HEK293 (cell line): ENCODE measurements at regions not wholly inside any gene's neighbourhood (a gene's known extent, or its start where the extent isn't known, plus 50 kb on each side); places are given as distances from the start of the nearest gene placed in this dataset.

Experiments used
- CTCF ChIA-PET: fragments of 350-600 bp; formaldehyde crosslinking; extraction: SDS; loops from one replicate; lab custom pipeline; 2021; ENCODE audit warnings: antibody characterized with exemption; lab: Yijun Ruan, JAX
- POLR2A ChIA-PET: fragments of 300-600 bp; formaldehyde crosslinking; extraction: SDS; loops from one replicate; lab custom pipeline; 2020; ENCODE audit warnings: antibody characterized with exemption, inconsistent platforms; lab: Yijun Ruan, JAX
- H3K27ac ChIP-seq: fragments of 200-500 bp; sonication (Bioruptor generic); 2 replicates; pipeline ENCODE4 v1.5.1; 2014; ENCODE audit warnings: low read depth, low read length, control low read depth, inconsistent platforms; ENCODE audit errors: extremely low read depth
- H3K36me3 ChIP-seq, 2 experiments: fragments of 200-500 bp in 1 of 2; sonication (Bioruptor generic) in 1 of 2; 1 replicate in 1 of 2; 2 replicates in 1 of 2; pipeline ENCODE4 v1.5.1; 2014 to 2017; ENCODE audit warnings: inconsistent platforms in 2 of 2, low read length in 2 of 2; ENCODE audit not compliant: control insufficient read depth in 2 of 2, insufficient read depth in 1 of 2
- H3K4me1 ChIP-seq: fragments of 200-500 bp; sonication (Bioruptor generic); 2 replicates; pipeline ENCODE4 v1.5.1; 2014; ENCODE audit warnings: mild to moderate bottlenecking, low read length, inconsistent platforms; ENCODE audit not compliant: control insufficient read depth, insufficient read depth
- H3K4me3 ChIP-seq: 2 replicates; pipeline ENCODE4 v1.5.1; 2011; ENCODE audit warnings: low read depth, mild to moderate bottlenecking, control low read depth, low read length, moderate library complexity
- H3K9me3 ChIP-seq: fragments of 200-500 bp; sonication (Bioruptor generic); 2 replicates; pipeline ENCODE4 v1.5.1; 2014; ENCODE audit warnings: low read depth, low read length, inconsistent platforms; ENCODE audit not compliant: control insufficient read depth, insufficient read depth
- REPIN1 ChIP-seq: fragments of 450-650 bp; formaldehyde crosslinking; IDR thresholded peaks from 2 replicates; pipeline ENCODE4 v1.5.1; 2017; ENCODE audit warnings: missing biosample characterization, missing genetic modification characterization, low read depth
- YY1 ChIP-seq: fragments of 450-650 bp; formaldehyde crosslinking; IDR thresholded peaks from 2 replicates; pipeline ENCODE4 v1.5.1; 2018; ENCODE audit warnings: missing biosample characterization, missing genetic modification characterization
- ZNF138 ChIP-seq: fragments of 450-650 bp; formaldehyde crosslinking; IDR thresholded peaks from 2 replicates; pipeline ENCODE4 v1.5.1; 2016; ENCODE audit warnings: missing biosample characterization, missing genetic modification characterization, borderline replicate concordance
- ZNF221 ChIP-seq: fragments of 450-650 bp; formaldehyde crosslinking; IDR thresholded peaks from 2 replicates; pipeline ENCODE4 v1.5.1; 2017; ENCODE audit warnings: missing biosample characterization, missing genetic modification characterization, borderline replicate concordance
- ZNF266 ChIP-seq: fragments of 450-650 bp; formaldehyde crosslinking; IDR thresholded peaks from 2 replicates; pipeline ENCODE4 v1.5.1; 2016; ENCODE audit warnings: missing biosample characterization, missing genetic modification characterization, low read depth
- ZNF341 ChIP-seq: fragments of 450-650 bp; formaldehyde crosslinking; IDR thresholded peaks from 2 replicates; pipeline ENCODE4; 2016; ENCODE audit warnings: low read depth, missing biosample characterization, missing genetic modification characterization
- ZNF398 ChIP-seq: fragments of 450-650 bp; formaldehyde crosslinking; IDR thresholded peaks from 2 replicates; pipeline ENCODE4 v1.5.1; 2017; ENCODE audit warnings: missing biosample characterization, missing genetic modification characterization
- ZNF404 ChIP-seq: fragments of 450-650 bp; formaldehyde crosslinking; IDR thresholded peaks from 2 replicates; pipeline ENCODE4 v1.5.1; 2017; ENCODE audit warnings: missing biosample characterization, missing genetic modification characterization
- ZNF449 ChIP-seq: fragments of 450-650 bp; formaldehyde crosslinking; IDR thresholded peaks from 2 replicates; pipeline ENCODE4 v1.5.1; 2017; ENCODE audit warnings: missing biosample characterization, mild to moderate bottlenecking, missing genetic modification characterization, moderate library complexity
- ZNF48 ChIP-seq: fragments of 450-650 bp; formaldehyde crosslinking; IDR thresholded peaks from 2 replicates; pipeline ENCODE4 v1.5.1; 2016; ENCODE audit warnings: missing biosample characterization, missing genetic modification characterization
- ZNF510 ChIP-seq: fragments of 450-650 bp; formaldehyde crosslinking; IDR thresholded peaks from 2 replicates; pipeline ENCODE4 v1.5.1; 2018; ENCODE audit warnings: mild to moderate bottlenecking, missing genetic modification characterization, missing biosample characterization; ENCODE audit not compliant: insufficient replicate concordance
- ZNF544 ChIP-seq: fragments of 450-650 bp; formaldehyde crosslinking; IDR thresholded peaks from 2 replicates; pipeline ENCODE4 v1.5.0; 2017; ENCODE audit warnings: missing biosample characterization, missing genetic modification characterization
- ZNF610 ChIP-seq: fragments of 450-650 bp; formaldehyde crosslinking; IDR thresholded peaks from 2 replicates; pipeline ENCODE4 v1.5.1; 2016; ENCODE audit warnings: missing biosample characterization, missing genetic modification characterization, borderline replicate concordance
- ZNF654 ChIP-seq: fragments of 450-650 bp; formaldehyde crosslinking; IDR thresholded peaks from 2 replicates; pipeline ENCODE4 v1.5.1; 2016; ENCODE audit warnings: low read depth, missing biosample characterization, missing genetic modification characterization
- ZNF792 ChIP-seq: fragments of 450-650 bp; formaldehyde crosslinking; IDR thresholded peaks from 2 replicates; pipeline ENCODE4 v1.5.1; 2016; ENCODE audit warnings: missing biosample characterization, missing genetic modification characterization
- TF ChIP-seq, protein P1 (sequence below): fragments of 450-650 bp; formaldehyde crosslinking; IDR thresholded peaks from 2 replicates; pipeline ENCODE4 v1.5.0; 2017; ENCODE audit warnings: missing biosample characterization, missing genetic modification characterization, borderline replicate concordance
- TF ChIP-seq, protein P2 (sequence below): fragments of 450-650 bp; formaldehyde crosslinking; IDR thresholded peaks from 2 replicates; pipeline ENCODE4 v1.5.1; 2017; ENCODE audit warnings: missing biosample characterization, missing genetic modification characterization
- TF ChIP-seq, protein P3 (sequence below): IDR thresholded peaks from 2 replicates; pipeline ENCODE4 v1.6.1; 2011; ENCODE audit warnings: mild to moderate bottlenecking, low read depth, low read length, borderline replicate concordance
- TF ChIP-seq, protein P4 (sequence below): fragments of 450-650 bp; formaldehyde crosslinking; IDR thresholded peaks from 2 replicates; pipeline ENCODE4 v1.5.1; 2016; ENCODE audit warnings: missing biosample characterization, missing genetic modification characterization
- TF ChIP-seq, protein P5 (sequence below): fragments of 450-650 bp; formaldehyde crosslinking; IDR thresholded peaks from 2 replicates; pipeline ENCODE4 v1.5.1; 2016; ENCODE audit warnings: missing biosample characterization, missing genetic modification characterization

- Histone ChIP-seq H3K4me1 (no peaks in the 10 kb centered on the region), H3K4me3 (no peak overlapping the region), H3K9me3 (no peaks in the 10 kb centered on the region; the same call in 1 of the 2 replicates), H3K36me3 (no peaks in the 10 kb centered on the region), H3K27ac (no peak overlapping the region)
- ChIA-PET CTCF (no interaction called here), POLR2A (no interaction called here)
- TF ChIP-seq ZNF654 (tag by site-specific recombination) (no peak), ZNF404 (tag by site-specific recombination) (no peak), ZNF792 (tag by site-specific recombination) (no peak), ZNF510 (tag by site-specific recombination) (no peak)
- TF ChIP-seq, protein P1, sequence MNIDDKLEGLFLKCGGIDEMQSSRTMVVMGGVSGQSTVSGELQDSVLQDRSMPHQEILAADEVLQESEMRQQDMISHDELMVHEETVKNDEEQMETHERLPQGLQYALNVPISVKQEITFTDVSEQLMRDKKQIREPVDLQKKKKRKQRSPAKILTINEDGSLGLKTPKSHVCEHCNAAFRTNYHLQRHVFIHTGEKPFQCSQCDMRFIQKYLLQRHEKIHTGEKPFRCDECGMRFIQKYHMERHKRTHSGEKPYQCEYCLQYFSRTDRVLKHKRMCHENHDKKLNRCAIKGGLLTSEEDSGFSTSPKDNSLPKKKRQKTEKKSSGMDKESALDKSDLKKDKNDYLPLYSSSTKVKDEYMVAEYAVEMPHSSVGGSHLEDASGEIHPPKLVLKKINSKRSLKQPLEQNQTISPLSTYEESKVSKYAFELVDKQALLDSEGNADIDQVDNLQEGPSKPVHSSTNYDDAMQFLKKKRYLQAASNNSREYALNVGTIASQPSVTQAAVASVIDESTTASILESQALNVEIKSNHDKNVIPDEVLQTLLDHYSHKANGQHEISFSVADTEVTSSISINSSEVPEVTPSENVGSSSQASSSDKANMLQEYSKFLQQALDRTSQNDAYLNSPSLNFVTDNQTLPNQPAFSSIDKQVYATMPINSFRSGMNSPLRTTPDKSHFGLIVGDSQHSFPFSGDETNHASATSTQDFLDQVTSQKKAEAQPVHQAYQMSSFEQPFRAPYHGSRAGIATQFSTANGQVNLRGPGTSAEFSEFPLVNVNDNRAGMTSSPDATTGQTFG (tag by site-specific recombination), result no peak
These were observed 73.7 kb upstream of the ST6GALNAC5 start for GRCh38 chr1:76793594-76793993.

- no peak overlapping the region for H3K4me3 ChIP-seq
- TF ChIP-seq ZNF449 (tag by site-specific recombination), result no peak
- TF ChIP-seq ZNF221, result no peak
- no peak for TF ChIP-seq ZNF138
- TF ChIP-seq ZNF544 (tag by site-specific recombination), result no peak
- TF ChIP-seq, protein P2, sequence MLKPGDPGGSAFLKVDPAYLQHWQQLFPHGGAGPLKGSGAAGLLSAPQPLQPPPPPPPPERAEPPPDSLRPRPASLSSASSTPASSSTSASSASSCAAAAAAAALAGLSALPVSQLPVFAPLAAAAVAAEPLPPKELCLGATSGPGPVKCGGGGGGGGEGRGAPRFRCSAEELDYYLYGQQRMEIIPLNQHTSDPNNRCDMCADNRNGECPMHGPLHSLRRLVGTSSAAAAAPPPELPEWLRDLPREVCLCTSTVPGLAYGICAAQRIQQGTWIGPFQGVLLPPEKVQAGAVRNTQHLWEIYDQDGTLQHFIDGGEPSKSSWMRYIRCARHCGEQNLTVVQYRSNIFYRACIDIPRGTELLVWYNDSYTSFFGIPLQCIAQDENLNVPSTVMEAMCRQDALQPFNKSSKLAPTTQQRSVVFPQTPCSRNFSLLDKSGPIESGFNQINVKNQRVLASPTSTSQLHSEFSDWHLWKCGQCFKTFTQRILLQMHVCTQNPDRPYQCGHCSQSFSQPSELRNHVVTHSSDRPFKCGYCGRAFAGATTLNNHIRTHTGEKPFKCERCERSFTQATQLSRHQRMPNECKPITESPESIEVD (tag by site-specific recombination), result no peak
- TF ChIP-seq, protein P3, sequence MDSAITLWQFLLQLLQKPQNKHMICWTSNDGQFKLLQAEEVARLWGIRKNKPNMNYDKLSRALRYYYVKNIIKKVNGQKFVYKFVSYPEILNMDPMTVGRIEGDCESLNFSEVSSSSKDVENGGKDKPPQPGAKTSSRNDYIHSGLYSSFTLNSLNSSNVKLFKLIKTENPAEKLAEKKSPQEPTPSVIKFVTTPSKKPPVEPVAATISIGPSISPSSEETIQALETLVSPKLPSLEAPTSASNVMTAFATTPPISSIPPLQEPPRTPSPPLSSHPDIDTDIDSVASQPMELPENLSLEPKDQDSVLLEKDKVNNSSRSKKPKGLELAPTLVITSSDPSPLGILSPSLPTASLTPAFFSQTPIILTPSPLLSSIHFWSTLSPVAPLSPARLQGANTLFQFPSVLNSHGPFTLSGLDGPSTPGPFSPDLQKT, result no peak
- no peak for TF ChIP-seq ZNF398 (tag by site-specific recombination)
- TF ChIP-seq YY1, result no peak
- no peak for TF ChIP-seq ZNF610 (tag by site-specific recombination)
- no peak for TF ChIP-seq ZNF266
- TF ChIP-seq, protein P4, sequence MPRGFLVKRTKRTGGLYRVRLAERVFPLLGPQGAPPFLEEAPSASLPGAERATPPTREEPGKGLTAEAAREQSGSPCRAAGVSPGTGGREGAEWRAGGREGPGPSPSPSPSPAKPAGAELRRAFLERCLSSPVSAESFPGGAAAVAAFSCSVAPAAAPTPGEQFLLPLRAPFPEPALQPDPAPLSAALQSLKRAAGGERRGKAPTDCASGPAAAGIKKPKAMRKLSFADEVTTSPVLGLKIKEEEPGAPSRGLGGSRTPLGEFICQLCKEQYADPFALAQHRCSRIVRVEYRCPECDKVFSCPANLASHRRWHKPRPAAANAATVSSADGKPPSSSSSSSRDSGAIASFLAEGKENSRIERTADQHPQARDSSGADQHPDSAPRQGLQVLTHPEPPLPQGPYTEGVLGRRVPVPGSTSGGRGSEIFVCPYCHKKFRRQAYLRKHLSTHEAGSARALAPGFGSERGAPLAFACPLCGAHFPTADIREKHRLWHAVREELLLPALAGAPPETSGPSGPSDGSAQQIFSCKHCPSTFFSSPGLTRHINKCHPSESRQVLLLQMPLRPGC (tag by site-specific recombination), result no peak
- TF ChIP-seq, protein P1 (tag by site-specific recombination), result no peak
- no peak for TF ChIP-seq REPIN1 (tag by site-specific recombination)
- TF ChIP-seq, protein P5, sequence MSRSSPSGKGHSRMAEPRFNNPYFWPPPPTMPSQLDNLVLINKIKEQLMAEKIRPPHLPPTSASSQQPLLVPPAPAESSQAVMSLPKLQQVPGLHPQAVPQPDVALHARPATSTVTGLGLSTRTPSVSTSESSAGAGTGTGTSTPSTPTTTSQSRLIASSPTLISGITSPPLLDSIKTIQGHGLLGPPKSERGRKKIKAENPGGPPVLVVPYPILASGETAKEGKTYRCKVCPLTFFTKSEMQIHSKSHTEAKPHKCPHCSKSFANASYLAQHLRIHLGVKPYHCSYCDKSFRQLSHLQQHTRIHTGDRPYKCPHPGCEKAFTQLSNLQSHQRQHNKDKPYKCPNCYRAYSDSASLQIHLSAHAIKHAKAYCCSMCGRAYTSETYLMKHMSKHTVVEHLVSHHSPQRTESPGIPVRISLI (tag by site-specific recombination), result no peak
- TF ChIP-seq ZNF341 (tag by site-specific recombination), result no peak
- TF ChIP-seq ZNF48 (tag by site-specific recombination), result no peak
These were observed 67.6 kb upstream of the ST6GALNAC5 start for GRCh38 chr1:76799700-76800099.

More at GRCh38 chr1:76799700-76800099, 67.6 kb upstream of the ST6GALNAC5 start:
- H3K36me3 ChIP-seq, result no peaks in the 10 kb centered on the region
- no peak overlapping the region for H3K27ac ChIP-seq
- H3K9me3 ChIP-seq, result no peaks in the 10 kb centered on the region
- ChIA-PET CTCF (no interaction called here), POLR2A (no interaction called here)
- H3K4me1 ChIP-seq, result no peaks in the 10 kb centered on the region
